ENCODE measurements at regions not wholly inside any gene's neighbourhood (a gene's known extent, or its start where the extent isn't known, plus 50 kb on each side); places are given as distances from the start of the nearest gene placed in this dataset.

- H3K9ac ChIP-seq (replicated peaks in 1 of 4; ENCODE audit: extremely low read depth in 1 of 4, low read depth in 3 of 4, low read length in 3 of 4), result no peak overlapping the region
- no peak overlapping the region for H3K27ac ChIP-seq (ENCODE audit: low read depth, low read length)
- no peak overlapping the region for H2BK5ac ChIP-seq (ENCODE audit: low read depth, low read length)
- no peak overlapping the region for H4K91ac ChIP-seq (replicated peaks; ENCODE audit: insufficient read length, low read length)
- H2BK120ac ChIP-seq (replicated peaks; ENCODE audit: low read depth, low read length), result no peak overlapping the region
- H3K4me3 ChIP-seq (ENCODE audit: extremely low read depth in 1 of 4, insufficient read depth in 2 of 4, low read depth in 3 of 4, low read length in 4 of 4), result no peak overlapping the region
- no peak overlapping the region for H3K14ac ChIP-seq (ENCODE audit: insufficient read length)
- H4K5ac ChIP-seq (ENCODE audit: insufficient read length, low read depth, low read length), result no peak overlapping the region
- no peak overlapping the region for H4K8ac ChIP-seq (ENCODE audit: extremely low read depth, insufficient read depth, low read length)
- H3K79me1 ChIP-seq (ENCODE audit: low read depth, low read length), result no peaks in the 10 kb centered on the region
- H3K27me3 ChIP-seq (replicated peaks in 1 of 4; ENCODE audit: control insufficient read depth in 3 of 4, extremely low read depth in 1 of 4, insufficient read depth in 3 of 4, low read length in 3 of 4), result no peaks in the 10 kb centered on the region
- CTCF ChIA-PET (ENCODE audit: partially characterized antibody), result no interaction called here
- no peak overlapping the region for H3K56ac ChIP-seq (replicated peaks; ENCODE audit: insufficient read length, low read depth, low read length)
- no peaks in the 10 kb centered on the region for H3K79me2 ChIP-seq (ENCODE audit: control insufficient read depth in 1 of 2, insufficient read depth in 2 of 2, low read length in 2 of 2)
- H3K4ac ChIP-seq (replicated peaks; ENCODE audit: insufficient read length, low read depth, low read length), result no peak overlapping the region
- DNase-seq (ENCODE audit: low read depth in 1 of 2, low spot score in 2 of 2), result no peak
- no peaks in the 10 kb centered on the region for H3K36me3 ChIP-seq (ENCODE audit: control insufficient read depth in 2 of 4, insufficient read depth in 4 of 4, low read length in 3 of 4)
- H2AK5ac ChIP-seq (ENCODE audit: low read depth, low read length), result no peak overlapping the region
- no peak overlapping the region for H2BK20ac ChIP-seq (ENCODE audit: low read length)
- H4K20me1 ChIP-seq (replicated peaks in 1 of 2; ENCODE audit: control insufficient read depth in 1 of 2, insufficient read depth in 2 of 2, low read length in 2 of 2), result no peaks in the 10 kb centered on the region
- H3K4me2 ChIP-seq (ENCODE audit: insufficient read depth in 1 of 2, low read depth in 2 of 2, low read length in 2 of 2), result no peak overlapping the region
- H2BK12ac ChIP-seq (ENCODE audit: low read depth, low read length), result no peak overlapping the region
- no peak overlapping the region for H3K23ac ChIP-seq (ENCODE audit: insufficient read length)
- no peak overlapping the region for H2AFZ ChIP-seq (ENCODE audit: low read length)
- POLR2A ChIA-PET (ENCODE audit: partially characterized antibody), result no interaction called here
- WGBS, 2 experiments (ENCODE audit: extremely low coverage in 1 of 2, insufficient coverage in 1 of 2, insufficient read length in 1 of 2, insufficient replicate concordance in 2 of 2, low coverage in 1 of 2, low lambda C conversion rate in 2 of 2, missing lambda C conversion rate in 1 of 2), result 82% methylated on average over 4 of the region's 4 CpGs; no CpG with 5 or more reads in 1 of the 2 experiments
- no peaks in the 10 kb centered on the region for H3K9me3 ChIP-seq (ENCODE audit: insufficient read depth in 2 of 2, low read depth in 1 of 2, low read length in 1 of 2)
- H3K4me1 ChIP-seq (replicated peaks in 1 of 4; ENCODE audit: control insufficient read depth in 3 of 4, insufficient read depth in 4 of 4, low read length in 3 of 4), result no peaks in the 10 kb centered on the region
- no peak overlapping the region for H2BK15ac ChIP-seq (ENCODE audit: low read length)
- no peak overlapping the region for H3K18ac ChIP-seq (ENCODE audit: extremely low read depth, low read length)
- no peak for FAIRE-seq
- no peaks in the 10 kb centered on the region for H3K23me2 ChIP-seq (ENCODE audit: low read depth, low read length)
- no peak for TF ChIP-seq ZNF274 (IDR thresholded peaks at IDR 0.05; ENCODE audit: borderline replicate concordance, extremely low read depth, low read length)
- TF ChIP-seq TAF7 (optimal IDR thresholded peaks at IDR 0.05; ENCODE audit: borderline replicate concordance, low read depth, low read length), result no peak
- no peak for TF ChIP-seq TAF1 (IDR thresholded peaks at IDR 0.05; ENCODE audit: low read depth, low read length)
- TF ChIP-seq CHD1 (IDR thresholded peaks at IDR 0.05; ENCODE audit: low read depth, low read length), result no peak
- TF ChIP-seq HDAC6 (IDR thresholded peaks at IDR 0.05; ENCODE audit: low read depth, low read length), result no peak
Observed at GRCh38 chr10:83492004-83492403, 647.3 kb upstream of the GHITM start.
